ENCODE measurements at regions not wholly inside any gene's neighbourhood (a gene's known extent, or its start where the extent isn't known, plus 50 kb on each side); places are given as distances from the start of the nearest gene placed in this dataset.

GRCh38 chr6:170227996-170228945, 62.6 kb downstream of the DLL1 start:
- TF ChIP-seq POLR2A (IDR thresholded peaks at IDR 0.05; ENCODE audit: extremely low read depth, insufficient read length) = no peak
- no peak for TF ChIP-seq CTCF (IDR thresholded peaks at IDR 0.05; ENCODE audit: low read depth, low read length)
